GM12865 (cell line): ENCODE measurements at regions not wholly inside any gene's neighbourhood (a gene's known extent, or its start where the extent isn't known, plus 50 kb on each side); places are given as distances from the start of the nearest gene placed in this dataset.

Source experiments
- DNase-seq: peaks from one replicate; pipeline ENCODE4 v3.0.0; 2010; ENCODE audit warnings: low read depth
- H3K4me3 ChIP-seq: 2 replicates; pipeline ENCODE4 v1.5.1; 2011; ENCODE audit warnings: mild to moderate bottlenecking, low read depth, low read length, control low read depth
- CTCF ChIP-seq: IDR thresholded peaks from 2 replicates; pipeline ENCODE4 v1.5.1; 2011; ENCODE audit warnings: low read length, control low read depth, low read depth, inconsistent platforms; ENCODE audit not compliant: insufficient read depth; ENCODE audit errors: missing control alignments

- no peak for TF ChIP-seq CTCF
- no peak for DNase-seq
- H3K4me3 ChIP-seq, result no peak overlapping the region
Measured at GRCh38 chr10:120768227-120768626, 82.9 kb upstream of the WDR11 start.

GRCh38 chr10:120770496-120770895 lies 80.7 kb upstream of the WDR11 start:
- no peak for TF ChIP-seq CTCF
- no peak overlapping the region for H3K4me3 ChIP-seq
- no peak for DNase-seq

- H3K4me3 ChIP-seq, result no peak overlapping the region
- no peak for TF ChIP-seq CTCF
- no peak for DNase-seq
Measured at GRCh38 chr10:120776442-120776841, 74.7 kb upstream of the WDR11 start.

DNA sequence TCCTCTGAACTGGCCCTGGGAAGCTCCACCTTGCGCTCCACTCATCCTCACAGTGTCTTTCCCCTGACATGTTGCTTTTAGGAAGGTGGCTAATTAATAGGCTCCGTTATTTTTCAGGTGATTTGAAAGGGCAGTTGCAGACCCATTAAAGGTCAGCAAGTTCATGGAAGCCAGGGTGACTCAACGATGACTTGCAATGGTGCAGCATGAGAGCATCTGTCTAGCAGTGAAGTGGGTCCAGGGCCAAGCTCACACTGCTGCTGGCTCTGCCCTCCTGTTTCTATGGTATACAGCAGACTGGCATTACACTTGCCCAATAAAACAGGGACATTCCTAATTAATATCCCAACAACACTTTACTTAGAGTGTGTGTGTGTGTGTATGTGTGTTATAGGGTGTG lies 68.8 kb upstream of the WDR11 start:
- DNase-seq, result no peak
- no peak overlapping the region for H3K4me3 ChIP-seq
- no peak for TF ChIP-seq CTCF

DNA sequence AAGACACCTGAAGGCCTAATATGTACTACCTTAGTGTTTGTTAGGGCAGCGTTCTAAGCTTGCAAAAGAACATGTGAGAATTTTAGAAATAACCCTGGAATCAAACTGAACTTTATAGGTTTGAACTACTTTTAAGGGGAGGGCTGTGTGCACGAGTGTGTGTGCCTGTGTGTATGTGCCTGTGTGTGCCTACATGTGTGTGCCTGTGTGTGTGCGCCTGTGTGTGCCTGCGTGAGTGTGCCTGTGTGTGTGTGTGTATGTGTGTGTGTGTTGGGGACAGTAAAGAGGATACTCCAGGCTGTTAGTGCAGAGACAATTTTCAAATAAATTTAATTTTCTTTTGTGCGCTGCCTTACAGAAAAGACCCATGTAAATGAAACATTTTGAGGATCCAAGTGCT lies 68.1 kb upstream of the WDR11 start:
- DNase-seq, result no peak
- TF ChIP-seq CTCF, result no peak

DNA sequence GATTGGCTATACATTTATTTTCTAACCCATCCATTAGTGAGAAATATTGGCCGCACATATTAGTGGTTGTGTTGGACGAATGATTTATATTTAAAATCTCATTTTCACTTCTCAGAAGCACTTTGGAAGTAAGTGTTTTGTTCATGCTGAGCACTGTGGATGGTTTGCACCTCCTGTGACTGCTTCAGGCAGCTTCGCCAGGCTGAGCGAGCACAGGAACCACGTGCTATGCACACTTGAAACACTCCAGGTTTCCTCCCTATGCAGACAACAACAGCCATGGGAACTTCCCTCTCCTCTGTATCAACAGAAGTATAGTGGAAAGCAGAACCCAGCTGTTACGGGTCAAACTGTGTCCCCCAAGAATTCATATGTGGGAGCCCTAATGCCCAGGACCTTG lies 67.3 kb upstream of the WDR11 start:
- no peak overlapping the region for H3K4me3 ChIP-seq
- DNase-seq, result no peak
- TF ChIP-seq CTCF, result no peak

More for the DNA sequence above, 68.1 kb upstream of the WDR11 start:
- no peak overlapping the region for H3K4me3 ChIP-seq

GRCh38 chr10:120788771-120789170 lies 62.4 kb upstream of the WDR11 start:
- no peak for DNase-seq
- no peak overlapping the region for H3K4me3 ChIP-seq
- TF ChIP-seq CTCF, result no peak
